ENCODE measurements at regions not wholly inside any gene's neighbourhood (a gene's known extent, or its start where the extent isn't known, plus 50 kb on each side); places are given as distances from the start of the nearest gene placed in this dataset.

DNA sequence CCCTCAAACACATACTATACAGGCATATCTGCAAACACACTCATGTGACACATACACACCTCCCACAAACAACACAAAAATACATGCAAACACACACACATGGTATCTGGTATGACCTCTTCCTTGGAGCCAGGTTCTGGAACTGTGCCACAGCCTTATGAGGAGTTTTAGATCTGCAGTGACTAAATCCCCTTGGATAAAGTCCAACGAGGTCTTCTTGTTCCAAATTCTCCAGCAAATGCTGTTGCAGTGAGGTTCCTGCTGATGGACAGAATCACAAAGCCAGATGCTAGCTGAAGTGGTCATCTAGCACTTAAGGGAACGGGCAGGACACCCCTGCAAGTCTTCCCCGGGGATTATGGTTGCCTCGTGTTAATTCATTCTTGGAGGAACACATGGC is 54.5 kb upstream of the DAPL1 start:
- no peak for DNase-seq (ENCODE audit: low spot score)
- no peaks in the 10 kb centered on the region for H3K36me3 ChIP-seq (ENCODE audit: insufficient read depth, low read length)
- ChIA-PET CTCF (ENCODE audit: unreplicated experiment) (no interaction called here), POLR2A (interaction anchor here (0.7 kb wide), 1 partner anchor 581 kb away, joined by 8 read pairs; no protein-coding TSS in a partner anchor)
- intact Hi-C loops (cut with micrococcal nuclease; ENCODE audit: unreplicated experiment): no loop called here
- no peak overlapping the region for H3K4me3 ChIP-seq (ENCODE audit: low read depth, low read length, poor library complexity, severe bottlenecking)
- H3K9me3 ChIP-seq (ENCODE audit: low read length): no peaks in the 10 kb centered on the region
- no peak overlapping the region for H2AFZ ChIP-seq (ENCODE audit: low read length)
- no peaks in the 10 kb centered on the region for H3K79me2 ChIP-seq (ENCODE audit: insufficient read depth, low read depth, low read length)
- H3K4me2 ChIP-seq (ENCODE audit: low read length): no peak overlapping the region
- H4K20me1 ChIP-seq (ENCODE audit: insufficient read depth, low read length): no peaks in the 10 kb centered on the region
- H3K27ac ChIP-seq (ENCODE audit: low read depth, low read length, poor library complexity, severe bottlenecking): no peak overlapping the region
- TF ChIP-seq, protein P1, sequence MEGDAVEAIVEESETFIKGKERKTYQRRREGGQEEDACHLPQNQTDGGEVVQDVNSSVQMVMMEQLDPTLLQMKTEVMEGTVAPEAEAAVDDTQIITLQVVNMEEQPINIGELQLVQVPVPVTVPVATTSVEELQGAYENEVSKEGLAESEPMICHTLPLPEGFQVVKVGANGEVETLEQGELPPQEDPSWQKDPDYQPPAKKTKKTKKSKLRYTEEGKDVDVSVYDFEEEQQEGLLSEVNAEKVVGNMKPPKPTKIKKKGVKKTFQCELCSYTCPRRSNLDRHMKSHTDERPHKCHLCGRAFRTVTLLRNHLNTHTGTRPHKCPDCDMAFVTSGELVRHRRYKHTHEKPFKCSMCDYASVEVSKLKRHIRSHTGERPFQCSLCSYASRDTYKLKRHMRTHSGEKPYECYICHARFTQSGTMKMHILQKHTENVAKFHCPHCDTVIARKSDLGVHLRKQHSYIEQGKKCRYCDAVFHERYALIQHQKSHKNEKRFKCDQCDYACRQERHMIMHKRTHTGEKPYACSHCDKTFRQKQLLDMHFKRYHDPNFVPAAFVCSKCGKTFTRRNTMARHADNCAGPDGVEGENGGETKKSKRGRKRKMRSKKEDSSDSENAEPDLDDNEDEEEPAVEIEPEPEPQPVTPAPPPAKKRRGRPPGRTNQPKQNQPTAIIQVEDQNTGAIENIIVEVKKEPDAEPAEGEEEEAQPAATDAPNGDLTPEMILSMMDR (conservative IDR thresholded peaks at IDR 0.05; ENCODE audit: low read length): no peak
- TF ChIP-seq EZH2phosphoT487 (IDR thresholded peaks at IDR 0.05; ENCODE audit: borderline replicate concordance, low read depth, low read length): no peak
- no peaks in the 10 kb centered on the region for H3K9me2 ChIP-seq (ENCODE audit: insufficient read depth, low read length)
- H3K4me1 ChIP-seq (ENCODE audit: insufficient read depth, low read length, poor library complexity, severe bottlenecking): no peaks in the 10 kb centered on the region
- no TSS peak for BruUV-seq (replicated peaks)

DNA sequence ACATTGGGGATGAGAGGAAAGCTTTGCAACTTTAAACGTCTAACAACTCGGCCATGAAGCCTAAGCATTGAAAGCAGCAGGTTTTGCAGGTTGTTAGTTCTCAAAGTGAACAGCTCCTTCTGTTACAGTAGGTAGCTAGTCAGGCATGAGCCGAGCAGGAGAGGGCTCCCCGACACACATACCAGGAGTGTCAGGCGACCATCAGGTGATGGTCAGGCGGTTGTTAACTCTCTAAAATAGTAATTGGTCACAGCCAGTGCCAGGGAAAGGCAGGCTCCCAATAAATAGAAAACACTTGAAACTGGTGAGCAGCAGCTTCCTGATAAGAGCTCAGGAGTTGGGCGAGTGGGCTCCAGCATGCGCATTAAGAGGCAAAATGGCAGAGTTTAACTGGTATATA is 53.5 kb upstream of the DAPL1 start:
- CTCF ChIA-PET (ENCODE audit: unreplicated experiment): no interaction called here
- POLR2A ChIA-PET: interaction anchor here (1.8 kb wide), 1 partner anchor 9 kb away, joined by 4 read pairs; no protein-coding TSS in a partner anchor
- no peaks in the 10 kb centered on the region for H3K4me1 ChIP-seq (ENCODE audit: insufficient read depth, low read length, poor library complexity, severe bottlenecking)
- TF ChIP-seq, protein P1 (conservative IDR thresholded peaks at IDR 0.05; ENCODE audit: low read length): no peak
- no peak for TF ChIP-seq EZH2phosphoT487 (IDR thresholded peaks at IDR 0.05; ENCODE audit: borderline replicate concordance, low read depth, low read length)
- no peaks in the 10 kb centered on the region for H3K9me2 ChIP-seq (ENCODE audit: insufficient read depth, low read length)
- no peak overlapping the region for H2AFZ ChIP-seq (ENCODE audit: low read length)
- no peaks in the 10 kb centered on the region for H4K20me1 ChIP-seq (ENCODE audit: insufficient read depth, low read length)
- no peak for DNase-seq (ENCODE audit: low spot score)
- no peak overlapping the region for H3K27ac ChIP-seq (ENCODE audit: low read depth, low read length, poor library complexity, severe bottlenecking)
- H3K4me3 ChIP-seq (ENCODE audit: low read depth, low read length, poor library complexity, severe bottlenecking): no peak overlapping the region
- H3K79me2 ChIP-seq (ENCODE audit: insufficient read depth, low read depth, low read length): no peaks in the 10 kb centered on the region
- H3K9me3 ChIP-seq (ENCODE audit: low read length): no peaks in the 10 kb centered on the region
- H3K36me3 ChIP-seq (ENCODE audit: insufficient read depth, low read length): no peaks in the 10 kb centered on the region
- BruUV-seq (replicated peaks): no TSS peak
- no peak overlapping the region for H3K4me2 ChIP-seq (ENCODE audit: low read length)
- intact Hi-C loops (cut with micrococcal nuclease; ENCODE audit: unreplicated experiment): no loop called here

DNA sequence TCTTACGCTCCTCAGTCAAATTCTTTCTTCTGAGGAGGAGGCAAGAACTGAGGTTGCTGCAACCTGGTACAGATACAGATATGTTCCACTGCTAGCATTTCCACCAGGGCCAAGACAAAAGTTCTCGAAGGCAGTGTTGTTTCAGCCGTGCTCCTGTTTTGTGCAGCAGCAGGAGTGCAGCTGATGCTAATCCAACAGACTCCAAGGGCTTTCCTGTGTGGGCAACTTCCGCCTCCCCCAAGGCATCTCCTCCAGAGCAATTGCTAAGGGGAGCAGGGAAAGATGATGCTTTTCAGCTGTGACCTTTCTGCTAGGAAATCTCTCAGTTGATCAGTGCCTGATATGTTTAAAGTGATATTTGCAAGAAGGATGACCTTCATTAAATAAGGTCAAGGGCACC is 52.6 kb upstream of the DAPL1 start:
- intact Hi-C loops (cut with micrococcal nuclease; ENCODE audit: unreplicated experiment): no loop called here
- Histone ChIP-seq H3K27ac (ENCODE audit: low read depth, low read length, poor library complexity, severe bottlenecking) (no peak overlapping the region), H2AFZ (ENCODE audit: low read length) (no peak overlapping the region), H3K4me2 (ENCODE audit: low read length) (no peak overlapping the region), H3K36me3 (ENCODE audit: insufficient read depth, low read length) (no peaks in the 10 kb centered on the region), H3K9me2 (ENCODE audit: insufficient read depth, low read length) (no peaks in the 10 kb centered on the region), H3K9me3 (ENCODE audit: low read length) (no peaks in the 10 kb centered on the region), H3K4me1 (ENCODE audit: insufficient read depth, low read length, poor library complexity, severe bottlenecking) (no peaks in the 10 kb centered on the region), H4K20me1 (ENCODE audit: insufficient read depth, low read length) (no peaks in the 10 kb centered on the region), H3K79me2 (ENCODE audit: insufficient read depth, low read depth, low read length) (no peaks in the 10 kb centered on the region), H3K4me3 (ENCODE audit: low read depth, low read length, poor library complexity, severe bottlenecking) (no peak overlapping the region)
- DNase-seq (ENCODE audit: low spot score): no peak
- ChIA-PET POLR2A (interaction anchor here (1.8 kb wide), 1 partner anchor 10 kb away, joined by 4 read pairs; no protein-coding TSS in a partner anchor), CTCF (ENCODE audit: unreplicated experiment) (interaction anchor here (0.7 kb wide), 1 partner anchor 455 kb away, joined by 4 read pairs; no protein-coding TSS in a partner anchor)
- no TSS peak for BruUV-seq (replicated peaks)
- TF ChIP-seq EZH2phosphoT487 (IDR thresholded peaks at IDR 0.05; ENCODE audit: borderline replicate concordance, low read depth, low read length): no peak
- TF ChIP-seq, protein P1 (conservative IDR thresholded peaks at IDR 0.05; ENCODE audit: low read length): no peak

All from OCI-LY7 (cell line).